RWPE1 (cell line): ENCODE measurements at regions not wholly inside any gene's neighbourhood (a gene's known extent, or its start where the extent isn't known, plus 50 kb on each side); places are given as distances from the start of the nearest gene placed in this dataset.
A peak's percentile ranks its signal among the peaks of the same experiment; 100 is the strongest.
"Not testable (repeated sequence)": the region's sequence is repeated elsewhere in the genome, so short reads cannot be mapped to it uniquely, and the experiment has no call there.

Experiments
- CTCF ChIA-PET: fragments of 350-600 bp; sonication (Branson Sonifier 250); formaldehyde crosslinking; extraction: SDS; loops from one replicate; lab custom pipeline; 2021; lab: Yijun Ruan, JAX
- POLR2A ChIA-PET: fragments of 400-600 bp; formaldehyde crosslinking; extraction: SDS; loops from one replicate; lab custom pipeline; 2020; ENCODE audit warnings: antibody characterized with exemption; ENCODE audit not compliant: low non-redundant PET; lab: Yijun Ruan, JAX
- DNase-seq: peaks from one replicate; pipeline ENCODE4 v3.0.0; 2012; ENCODE audit warnings: low spot score
- H3K27ac ChIP-seq: fragments of 450-650 bp; 2 replicates; pipeline ENCODE4 v1.5.1; 2017
- CTCF ChIP-seq: fragments of 450-650 bp; conservative IDR thresholded peaks from 2 replicates; pipeline ENCODE4 v1.5.1; 2017; ENCODE audit warnings: low read depth, mild to moderate bottlenecking

- DNase-seq: no peak
- ChIA-PET CTCF (no interaction called here), POLR2A (no interaction called here)
- no peak overlapping the region for H3K27ac ChIP-seq
- TF ChIP-seq CTCF: no peak
Observed at GRCh38 chr3:75180945-75181298, 483.2 kb upstream of the FRG2C start.

GRCh38 chr3:75188962-75189361, 475.2 kb upstream of the FRG2C start:
- H3K27ac ChIP-seq: no peak overlapping the region
- TF ChIP-seq CTCF: no peak
- no peak for DNase-seq
- ChIA-PET POLR2A (no interaction called here), CTCF (no interaction called here)

GRCh38 chr3:75192146-75192616, 471.9 kb upstream of the FRG2C start:
- ChIA-PET CTCF (interaction anchor here (0.6 to 1.1 kb wide), 4 partner anchors 18 to 1225 kb away, joined by 3 to 4 read pairs (median 3); no protein-coding TSS in a partner anchor), POLR2A (no interaction called here)
- no peak overlapping the region for H3K27ac ChIP-seq
- TF ChIP-seq CTCF: peak; percentile 89
- peak; percentile 2 for DNase-seq

GRCh38 chr3:75193797-75194196, 470.3 kb upstream of the FRG2C start:
- ChIA-PET CTCF (no interaction called here), POLR2A (no interaction called here)
- no peak for TF ChIP-seq CTCF

GRCh38 chr3:75214332-75214731, 449.8 kb upstream of the FRG2C start:
- CTCF ChIA-PET, DNase-seq, H3K27ac ChIP-seq, POLR2A ChIA-PET: not testable (repeated sequence)

More at GRCh38 chr3:75193797-75194196, 470.3 kb upstream of the FRG2C start:
- DNase-seq: no peak
- H3K27ac ChIP-seq: no peak overlapping the region

- ChIA-PET CTCF (interaction anchor here (0.6 kb wide), 1 partner anchor 446 kb away, joined by 3 read pairs; no protein-coding TSS in a partner anchor), POLR2A (no interaction called here)
- DNase-seq: no peak
- no peak overlapping the region for H3K27ac ChIP-seq
- no peak for TF ChIP-seq CTCF
Observed at GRCh38 chr3:75218577-75218976, 445.6 kb upstream of the FRG2C start.

GRCh38 chr3:75220932-75221331, 443.2 kb upstream of the FRG2C start:
- DNase-seq: no peak
- ChIA-PET POLR2A (no interaction called here), CTCF (no interaction called here)
- TF ChIP-seq CTCF: no peak
- no peak overlapping the region for H3K27ac ChIP-seq
